B cell (primary cell): ENCODE measurements at regions not wholly inside any gene's neighbourhood (a gene's known extent, or its start where the extent isn't known, plus 50 kb on each side); places are given as distances from the start of the nearest gene placed in this dataset.

Experiments used
- ATAC-seq: fragments of 200-7000 bp; cut with Tn5 transposase; one replicate; pipeline ENCODE4 v1.10.0; 2021; ENCODE audit warnings: low read depth, mild to moderate bottlenecking, moderate number of reproducible peaks, moderate library complexity
- CTCF ChIA-PET: fragments of 350-600 bp; sonication (Branson Sonifier 250); formaldehyde crosslinking; loops from one replicate; lab custom pipeline; 2021; ENCODE audit warnings: antibody characterized with exemption, inconsistent platforms; lab: Charles Lee
- POLR2A ChIA-PET: fragments of 350-600 bp; sonication (Branson Sonifier 250); formaldehyde crosslinking; loops from one replicate; lab custom pipeline; 2021; ENCODE audit warnings: antibody characterized with exemption; lab: Charles Lee
- DNase-seq: peaks from one replicate; pipeline ENCODE4 v3.0.0; 2013
- H2AFZ ChIP-seq: 2 replicates; pipeline ENCODE4 v1.6.1; 2012; ENCODE audit warnings: mild to moderate bottlenecking, low read depth, low read length; ENCODE audit not compliant: insufficient read depth, poor library complexity, severe bottlenecking
- H3K27ac ChIP-seq, 2 donors: 1 replicate in 1 of 2; 2 replicates in 1 of 2; pipeline ENCODE4 v1.5.1; 2012 to 2013; ENCODE audit warnings: low read length in 2 of 2, mild to moderate bottlenecking in 2 of 2, moderate library complexity in 1 of 2
- H3K27me3 ChIP-seq, 4 experiments: fragments of 200-600 bp in 1 of 4; sonication (generic) in 1 of 4; replicated peaks in 1 of 4; 1 replicate in 2 of 4; 2 replicates in 2 of 4; pipeline versions ENCODE4 v1.6.1 to v1.7.0; 2013 to 2016; ENCODE audit warnings: low read length in 3 of 4, mild to moderate bottlenecking in 2 of 4, mixed read lengths in 1 of 4, moderate library complexity in 1 of 4; ENCODE audit not compliant: insufficient read depth in 4 of 4, control insufficient read depth in 3 of 4; ENCODE audit errors: control extremely low read depth in 1 of 4
- H3K36me3 ChIP-seq, 2 experiments: replicated peaks in 1 of 2; 1 replicate in 1 of 2; 2 replicates in 1 of 2; pipeline versions ENCODE4 v1.6.1 to v1.7.1; 2013; ENCODE audit warnings: low read length in 1 of 2; ENCODE audit not compliant: insufficient read depth in 2 of 2, control insufficient read depth in 1 of 2; ENCODE audit errors: control extremely low read depth in 1 of 2, extremely low read depth in 1 of 2
- H3K4me1 ChIP-seq, 2 donors: fragments of 200-600 bp in 1 of 2; sonication (generic) in 1 of 2; 1 replicate in 1 of 2; 2 replicates in 1 of 2; pipeline versions ENCODE4 v1.5.1 to v1.6.1; 2013 to 2017; ENCODE audit warnings: low read length in 2 of 2; ENCODE audit not compliant: control insufficient read depth in 2 of 2, insufficient read depth in 2 of 2
- H3K4me2 ChIP-seq: replicated peaks from 2 replicates; pipeline ENCODE3; 2012; ENCODE audit warnings: mild to moderate bottlenecking, low read depth, low read length; ENCODE audit not compliant: poor library complexity, severe bottlenecking
- H3K4me3 ChIP-seq, 5 experiments: fragments of 200-600 bp in 1 of 5; sonication (generic) in 1 of 5; 1 replicate in 3 of 5; 2 replicates in 2 of 5; pipeline versions ENCODE4 v1.5.1 to v1.7.0; 2011 to 2016; ENCODE audit warnings: low read length in 4 of 5, mild to moderate bottlenecking in 4 of 5, low read depth in 2 of 5, control low read depth in 1 of 5, moderate library complexity in 1 of 5; ENCODE audit not compliant: insufficient read depth in 1 of 5; ENCODE audit errors: control extremely low read depth in 1 of 5, extremely low read depth in 1 of 5
- H3K79me2 ChIP-seq: fragments of 200-600 bp; sonication (generic); one replicate; pipeline ENCODE4 v1.6.0; 2016; ENCODE audit warnings: low read length; ENCODE audit not compliant: control insufficient read depth, insufficient read depth
- H3K9ac ChIP-seq: fragments of 200-600 bp; sonication (generic); 2 replicates; pipeline ENCODE4 v1.6.1; 2017; ENCODE audit warnings: mild to moderate bottlenecking, low read length, moderate library complexity
- H3K9me3 ChIP-seq, 3 donors: one replicate each; pipeline versions ENCODE4 v1.6.1 to v1.7.1; 2013; ENCODE audit warnings: low read length in 2 of 3; ENCODE audit not compliant: control insufficient read depth in 2 of 3, insufficient read depth in 1 of 3; ENCODE audit errors: control extremely low read depth in 1 of 3
- H4K20me1 ChIP-seq: 2 replicates; pipeline ENCODE4 v1.6.0; 2012; ENCODE audit warnings: mild to moderate bottlenecking, low read length; ENCODE audit not compliant: insufficient read depth, control insufficient read depth, poor library complexity, severe bottlenecking
- H3K27ac Mint-ChIP-seq: one replicate; pipeline ENCODE4 v1.8.0; 2021; ENCODE audit warnings: mixed read lengths
- H3K27me3 Mint-ChIP-seq: one replicate; pipeline ENCODE4 v1.8.0; 2021; ENCODE audit warnings: mixed read lengths
- H3K4me1 Mint-ChIP-seq: one replicate; pipeline ENCODE4 v1.8.0; 2021; ENCODE audit warnings: mixed read lengths
- H3K4me3 Mint-ChIP-seq: one replicate; pipeline ENCODE4 v1.8.0; 2021; ENCODE audit warnings: mixed read lengths
- H3K9me3 Mint-ChIP-seq: one replicate; pipeline ENCODE4 v1.8.0; 2022; ENCODE audit warnings: mixed read lengths; ENCODE audit not compliant: insufficient read depth
- CTCF ChIP-seq: fragments of 200-600 bp; IDR thresholded peaks from one replicate; pipeline ENCODE4 v1.8.0; 2022; ENCODE audit warnings: antibody characterized with exemption, mild to moderate bottlenecking
- EZH2 ChIP-seq: IDR thresholded peaks from 2 replicates; pipeline ENCODE4 v1.6.1; 2012; ENCODE audit warnings: borderline replicate concordance, low read depth, mild to moderate bottlenecking, moderate library complexity, low read length; ENCODE audit not compliant: insufficient read depth, poor library complexity, severe bottlenecking
- WGBS: methylation state at CpG from one replicate; pipeline ENCODE4 v1.1.5; 2013; ENCODE audit warnings: missing lambda C conversion rate; ENCODE audit not compliant: insufficient coverage; 5-methylcytosine and 5-hydroxymethylcytosine counted together
- intact Hi-C: fragments of 100-400 bp; cut with micrococcal nuclease; formaldehyde crosslinking; loops from one replicate; pipeline ENCODE4 v1.10.0; 2022

- WGBS, result no CpG with 5 or more reads among the region's 4 CpGs
- DNase-seq (no peak), ATAC-seq (no peak)
- H3K27me3 Mint-ChIP-seq, result peaks cover 3% of the 10 kb centered on the region
- no peak for TF ChIP-seq CTCF
- no peak for TF ChIP-seq EZH2
- no peak overlapping the region for H3K9ac ChIP-seq
- H3K9me3 Mint-ChIP-seq, result no peaks in the 10 kb centered on the region
- no peak overlapping the region for H3K4me3 ChIP-seq
- POLR2A ChIA-PET, result no interaction called here
- H3K9me3 ChIP-seq, result no peaks in the 10 kb centered on the region
- no peaks in the 10 kb centered on the region for H3K79me2 ChIP-seq
- H4K20me1 ChIP-seq, result no peaks in the 10 kb centered on the region
- H3K4me3 Mint-ChIP-seq, result no peak overlapping the region
- CTCF ChIA-PET, result no interaction called here
- no peaks in the 10 kb centered on the region for H3K36me3 ChIP-seq
- H3K4me1 ChIP-seq, result no peaks in the 10 kb centered on the region
- no peak overlapping the region for H3K4me2 ChIP-seq
- intact Hi-C loops, result no loop called here
- no peaks in the 10 kb centered on the region for H3K27me3 ChIP-seq
- H3K27ac Mint-ChIP-seq, result no peak overlapping the region
- no peak overlapping the region for H3K27ac ChIP-seq
- no peaks in the 10 kb centered on the region for H3K4me1 Mint-ChIP-seq
- no peak overlapping the region for H2AFZ ChIP-seq
Observed at GRCh38 chr3:157861076-157861765, 245.0 kb downstream of the SHOX2 start.

GRCh38 chr3:157859541-157859940 is 246.7 kb downstream of the SHOX2 start:
- Mint-ChIP-seq H3K27me3 (peaks cover 3% of the 10 kb centered on the region), H3K27ac (no peak overlapping the region), H3K4me1 (no peaks in the 10 kb centered on the region), H3K4me3 (no peak overlapping the region), H3K9me3 (no peaks in the 10 kb centered on the region)
- WGBS, result no CpG with 5 or more reads among the region's 2 CpGs
- Histone ChIP-seq H3K36me3 (no peaks in the 10 kb centered on the region), H3K9me3 (no peaks in the 10 kb centered on the region), H3K79me2 (no peaks in the 10 kb centered on the region), H3K4me2 (no peak overlapping the region), H2AFZ (no peak overlapping the region), H3K9ac (no peak overlapping the region), H4K20me1 (no peaks in the 10 kb centered on the region), H3K27ac (no peak overlapping the region), H3K4me3 (no peak overlapping the region), H3K27me3 (no peaks in the 10 kb centered on the region), H3K4me1 (no peaks in the 10 kb centered on the region)
- ATAC-seq, result no peak
- ChIA-PET POLR2A (no interaction called here), CTCF (interaction anchor here (0.8 to 1.6 kb wide), 2 partner anchors 11 to 575 kb away, joined by 4 read pairs; no protein-coding TSS in a partner anchor)
- DNase-seq, result no peak
- TF ChIP-seq CTCF (no peak), EZH2 (no peak)
- intact Hi-C loops, result no loop called here
